Activated naive CD4-positive, alpha-beta T cell treated with anti-CD3 and anti-CD28 coated beads, Interleukin-2, amount 50 U/mL, for 72 hours (primary cell): ENCODE measurements at regions not wholly inside any gene's neighbourhood (a gene's known extent, or its start where the extent isn't known, plus 50 kb on each side); places are given as distances from the start of the nearest gene placed in this dataset.
A peak's percentile ranks its signal among the peaks of the same experiment; 100 is the strongest.

Experiments used
- ATAC-seq, 2 donors: fragments of 150-1000 bp; cut with Tn5 transposase; 2 replicates each; pipeline ENCODE4 v1.10.0; 2021; ENCODE audit warnings: mild to moderate bottlenecking in 2 of 2, moderate library complexity in 2 of 2
- DNase-seq, 2 donors: peaks; one replicate each; pipeline ENCODE4 v3.0.0; 2021 to 2022; ENCODE audit warnings: low spot score in 2 of 2
- H3K27ac Mint-ChIP-seq, 2 donors: one replicate each; pipeline ENCODE4 v1.8.0; 2022; ENCODE audit warnings: mild to moderate bottlenecking in 2 of 2, mixed read lengths in 2 of 2
- H3K36me3 Mint-ChIP-seq, 2 donors: one replicate each; pipeline ENCODE4 v1.8.0; 2022; ENCODE audit warnings: mixed read lengths in 2 of 2
- H3K9me3 Mint-ChIP-seq, 2 donors: one replicate each; pipeline ENCODE4 v1.8.0; 2022; ENCODE audit warnings: mixed read lengths in 2 of 2

DNA sequence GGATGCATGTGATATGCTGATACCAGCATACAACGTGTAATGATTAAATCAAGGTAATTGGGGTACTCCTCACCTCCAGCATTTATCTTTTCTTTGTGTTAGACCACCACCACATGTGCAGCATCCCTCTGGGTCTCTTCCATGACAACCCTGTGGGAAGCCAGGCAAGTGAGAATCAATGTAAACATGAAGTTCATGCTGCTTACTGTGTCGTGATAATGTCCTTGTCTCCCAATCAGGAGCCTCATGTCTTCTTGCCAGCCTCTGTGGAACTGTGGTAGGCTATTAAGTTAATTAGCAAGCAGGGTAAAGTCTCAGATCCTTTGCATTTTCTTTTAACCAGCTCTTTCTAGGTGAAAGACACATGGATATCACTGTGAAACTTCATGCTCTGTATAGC, 126.7 kb downstream of the TES start:
- Mint-ChIP-seq H3K9me3 (no peaks in the 10 kb centered on the region), H3K27ac (no peak overlapping the region), H3K36me3 (no peaks in the 10 kb centered on the region)
- DNase-seq = no peak
- no peak for ATAC-seq

- DNase-seq = no peak
- ATAC-seq = no peak
- Mint-ChIP-seq H3K9me3 (no peaks in the 10 kb centered on the region), H3K27ac (no peak overlapping the region), H3K36me3 (no peaks in the 10 kb centered on the region)
Observed at GRCh38 chr7:116337800-116338199, 127.5 kb downstream of the TES start.

DNA sequence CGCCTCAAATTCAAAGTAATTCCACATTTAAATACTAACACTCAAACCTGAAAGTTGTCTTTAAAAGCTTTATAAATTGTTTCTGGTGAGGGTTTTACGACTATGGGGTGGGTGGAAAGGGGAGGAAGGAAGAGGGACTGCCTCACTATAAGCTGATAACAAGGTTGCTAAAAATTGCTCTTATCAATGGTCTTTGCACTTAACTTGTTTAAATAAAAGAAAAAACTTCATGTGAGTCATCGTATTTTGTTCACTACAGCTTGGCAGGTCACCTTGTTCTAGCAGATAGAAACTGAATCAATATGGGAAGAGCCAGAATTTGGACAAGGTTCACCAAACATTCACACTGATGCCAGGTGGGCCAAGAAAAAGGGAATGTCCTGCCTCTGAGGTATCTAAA, 129.2 kb downstream of the TES start:
- no peak for ATAC-seq
- Mint-ChIP-seq H3K27ac (no peak overlapping the region), H3K36me3 (no peaks in the 10 kb centered on the region), H3K9me3 (no peaks in the 10 kb centered on the region)
- DNase-seq = no peak

DNA sequence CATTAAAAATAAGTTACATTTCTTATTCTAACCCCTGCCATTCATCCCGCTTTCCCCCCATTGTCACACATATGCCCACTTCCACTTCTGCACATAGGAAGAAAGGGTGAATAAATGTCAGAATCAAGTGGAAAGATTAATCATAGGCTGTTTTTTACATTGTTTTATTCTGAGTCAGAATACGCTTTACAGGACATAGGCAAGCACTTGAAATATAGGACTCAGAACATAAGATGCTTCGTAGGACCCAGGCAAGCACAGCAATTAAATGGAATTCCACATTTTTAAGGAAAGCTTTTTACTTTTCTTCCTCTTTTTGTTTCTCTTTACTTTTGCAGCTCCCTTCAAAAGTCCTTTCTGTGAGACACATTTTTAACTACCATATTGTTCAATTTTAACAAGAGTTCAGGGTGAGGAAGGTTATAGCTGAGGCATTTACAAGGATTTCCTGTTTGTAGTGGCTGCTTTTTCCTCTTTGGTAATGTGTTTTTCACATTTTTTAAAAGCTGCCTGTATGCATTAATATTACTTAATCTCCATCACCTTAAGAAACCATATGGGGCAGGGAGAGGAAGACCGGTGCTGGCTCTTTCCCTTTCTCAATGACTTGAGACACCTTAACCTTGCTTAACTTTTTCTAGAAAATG, 130.0 kb downstream of the TES start:
- no peak overlapping the region for H3K27ac Mint-ChIP-seq
- no peak for ATAC-seq

GRCh38 chr7:116340943-116341907, 130.9 kb downstream of the TES start:
- H3K9me3 Mint-ChIP-seq = no peaks in the 10 kb centered on the region
- ATAC-seq = peak in 1 of 2 donors; percentile 68
- no peak overlapping the region for H3K27ac Mint-ChIP-seq
- no peak for DNase-seq
- no peaks in the 10 kb centered on the region for H3K36me3 Mint-ChIP-seq

More for the DNA sequence above, 130.0 kb downstream of the TES start:
- no peak for DNase-seq
- H3K9me3 Mint-ChIP-seq = no peaks in the 10 kb centered on the region
- H3K36me3 Mint-ChIP-seq = no peaks in the 10 kb centered on the region

DNA sequence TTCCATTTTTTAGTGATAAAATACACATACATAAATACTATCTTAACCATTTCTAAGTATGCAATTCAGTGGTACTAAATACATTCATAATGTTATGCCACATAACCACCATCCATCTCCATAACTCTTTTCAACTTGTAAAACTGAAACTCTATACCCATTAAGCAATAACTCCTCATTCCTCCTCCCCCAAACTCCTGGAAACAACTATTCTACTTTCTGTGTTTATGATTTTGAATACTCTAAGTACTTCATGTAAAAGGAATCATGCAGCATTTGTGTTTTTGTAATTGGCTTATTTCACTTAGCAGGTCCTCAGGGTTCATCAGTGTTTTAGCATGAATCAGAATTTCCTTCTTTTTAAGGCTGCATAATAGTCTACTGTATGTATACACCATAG, 131.8 kb downstream of the TES start:
- H3K27ac Mint-ChIP-seq = no peak overlapping the region
- H3K36me3 Mint-ChIP-seq = no peaks in the 10 kb centered on the region
- ATAC-seq (peak in 1 of 2 donors; percentile 77), DNase-seq (no peak)
- H3K9me3 Mint-ChIP-seq = peaks cover 0 to under 1% of the 10 kb centered on the region in 2 donors

GRCh38 chr7:116347151-116347832, 137.0 kb downstream of the TES start:
- DNase-seq (no peak), ATAC-seq (no peak)
- H3K27ac Mint-ChIP-seq = no peak overlapping the region
- peaks cover 0 to 4% of the 10 kb centered on the region in 2 donors for H3K36me3 Mint-ChIP-seq
- peaks cover 4% of the 10 kb centered on the region in 2 donors for H3K9me3 Mint-ChIP-seq

GRCh38 chr7:116348346-116348745, 138.0 kb downstream of the TES start:
- no peak overlapping the region for H3K27ac Mint-ChIP-seq
- no peak for DNase-seq
- no peak for ATAC-seq
- peaks cover 4% of the 10 kb centered on the region in 2 donors for H3K9me3 Mint-ChIP-seq
- H3K36me3 Mint-ChIP-seq = peaks cover 0 to 4% of the 10 kb centered on the region in 2 donors

DNA sequence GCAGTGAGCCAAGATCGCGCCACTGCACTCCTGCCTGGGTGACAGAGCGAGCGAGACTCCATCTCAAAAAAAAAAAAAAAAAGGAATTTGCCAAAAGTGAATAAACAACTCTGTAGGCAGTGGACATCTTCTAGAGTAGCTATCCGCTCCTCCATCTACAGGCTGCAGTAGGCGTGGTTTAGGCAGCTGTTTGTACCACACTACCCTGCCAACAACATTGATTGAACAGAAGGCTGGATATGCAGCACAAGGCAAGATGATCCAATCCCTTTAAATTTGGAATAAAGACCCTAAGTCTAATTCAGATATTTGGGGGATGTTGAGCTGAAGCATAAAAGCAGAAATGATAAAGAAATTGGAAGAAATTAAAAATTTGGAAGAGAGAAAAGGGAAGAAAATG, 141.6 kb downstream of the TES start:
- DNase-seq = no peak
- H3K36me3 Mint-ChIP-seq = peaks cover 0 to 4% of the 10 kb centered on the region in 2 donors

GRCh38 chr7:116353647-116354046, 143.3 kb downstream of the TES start:
- no peak overlapping the region for H3K27ac Mint-ChIP-seq
- peaks cover 0 to 4% of the 10 kb centered on the region in 2 donors for H3K9me3 Mint-ChIP-seq
- DNase-seq (no peak), ATAC-seq (no peak)
- H3K36me3 Mint-ChIP-seq = no peaks in the 10 kb centered on the region

More for the DNA sequence above, 141.6 kb downstream of the TES start:
- ATAC-seq = no peak
- H3K27ac Mint-ChIP-seq = no peak overlapping the region
- peaks cover 4% of the 10 kb centered on the region in 2 donors for H3K9me3 Mint-ChIP-seq

DNA sequence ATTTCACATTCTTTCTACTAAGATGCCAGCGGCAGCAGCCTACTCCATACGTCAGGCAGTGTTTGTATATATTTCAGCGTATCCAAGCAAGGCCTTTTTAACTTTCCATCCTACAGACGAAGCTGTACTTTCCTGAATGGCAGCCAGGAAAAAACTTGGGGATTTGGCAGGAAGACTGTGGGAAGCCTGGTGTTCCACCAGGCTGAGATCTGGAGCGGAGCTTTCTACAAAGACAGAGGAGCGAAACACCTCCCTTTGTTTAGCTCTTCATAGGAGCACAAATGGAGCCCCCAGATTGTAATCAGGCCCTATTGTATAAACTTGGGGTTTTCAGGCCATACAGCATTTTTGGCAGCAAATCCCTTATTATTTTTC, 143.8 kb downstream of the TES start:
- Mint-ChIP-seq H3K27ac (no peak overlapping the region), H3K9me3 (peaks cover 0 to under 1% of the 10 kb centered on the region in 2 donors), H3K36me3 (no peaks in the 10 kb centered on the region)
- ATAC-seq (no peak), DNase-seq (no peak)

- H3K9me3 Mint-ChIP-seq = no peaks in the 10 kb centered on the region
- DNase-seq = no peak
- ATAC-seq = no peak
- peak overlapping the region in 1 of 2 donors; percentile 72 for H3K27ac Mint-ChIP-seq
- no peaks in the 10 kb centered on the region for H3K36me3 Mint-ChIP-seq
Observed at GRCh38 chr7:116354546-116355423, 144.4 kb downstream of the TES start.

- Mint-ChIP-seq H3K9me3 (no peaks in the 10 kb centered on the region), H3K27ac (no peak overlapping the region), H3K36me3 (no peaks in the 10 kb centered on the region)
- DNase-seq (no peak), ATAC-seq (no peak)
Observed at GRCh38 chr7:116355424-116355765, 144.1 kb upstream of the CAV2 start.

- Mint-ChIP-seq H3K27ac (no peak overlapping the region), H3K9me3 (no peaks in the 10 kb centered on the region), H3K36me3 (no peaks in the 10 kb centered on the region)
- no peak for DNase-seq
- no peak for ATAC-seq
Observed at GRCh38 chr7:116356333-116356965, 143.1 kb upstream of the CAV2 start.

DNA sequence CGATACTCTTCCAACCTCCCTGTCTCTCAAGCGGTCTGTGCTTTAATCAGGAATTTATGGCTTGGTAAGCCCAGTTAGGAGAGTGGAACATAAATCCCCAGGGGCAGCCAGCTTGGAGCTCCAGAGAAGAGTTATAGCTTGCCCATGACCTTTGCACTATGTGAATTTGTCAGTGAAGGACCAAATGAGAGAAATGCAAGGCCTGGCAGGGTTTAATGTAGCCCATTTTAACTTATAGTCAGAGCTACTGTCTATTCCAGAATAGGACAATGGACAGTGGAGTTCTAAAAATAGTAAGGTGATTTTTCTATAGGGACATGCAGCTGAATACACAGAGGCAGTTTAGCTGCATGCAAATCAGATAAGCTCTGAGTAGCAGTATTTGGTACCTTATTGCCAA, 142.6 kb upstream of the CAV2 start:
- DNase-seq (no peak), ATAC-seq (no peak)
- no peaks in the 10 kb centered on the region for H3K9me3 Mint-ChIP-seq
- H3K36me3 Mint-ChIP-seq = no peaks in the 10 kb centered on the region
- no peak overlapping the region for H3K27ac Mint-ChIP-seq
